K562 (cell line): ENCODE measurements at regions not wholly inside any gene's neighbourhood (a gene's known extent, or its start where the extent isn't known, plus 50 kb on each side); places are given as distances from the start of the nearest gene placed in this dataset.

Experiments used
- ATAC-seq: fragments of 200-7000 bp; cut with Tn5 transposase; 3 replicates; pipeline ENCODE4 v1.9.1; 2020; ENCODE audit warnings: moderate library complexity
- BruUV-seq: library from RNA; stranded (reverse); fragments of 400-500 nt; replicated peaks from 2 replicates; lab custom pipeline; 2021; lab: Mats Ljungman, UMichigan
- CTCF ChIA-PET: fragments of 300-600 bp; formaldehyde crosslinking; extraction: SDS; loops from one replicate; lab custom pipeline; 2021; ENCODE audit warnings: low intra/inter-chr PET ratio; lab: Yijun Ruan, JAX
- POLR2A ChIA-PET: fragments of 300-600, 350-650 bp; sonication (Branson Sonifier 250); formaldehyde crosslinking; extraction: SDS; loops from one replicate; lab custom pipeline; 2021; ENCODE audit warnings: antibody characterized with exemption, inconsistent platforms; lab: Yijun Ruan, JAX
- DNase-seq, 4 experiments: peaks; one replicate each; pipeline versions ENCODE4 v3.0.0 to v3.0.0-alpha.2; 2011 to 2018; ENCODE audit warnings: low spot score in 3 of 4, mixed read lengths in 3 of 4; ENCODE audit errors: extremely low read depth in 1 of 4
- FAIRE-seq: peaks from 2 replicates; lab custom pipeline; 2011; peaks lifted over from hg19 to GRCh38; lab: Jason Lieb, UNC
- H2AFZ ChIP-seq: 2 replicates; pipeline ENCODE4 v1.6.0; 2011; ENCODE audit warnings: low read depth, low read length, control low read depth, inconsistent platforms
- H3K27ac ChIP-seq: fragments of 200-600 bp; 3 replicates; pipeline ENCODE4 v1.8.0; 2011; ENCODE audit warnings: low read depth, mild to moderate bottlenecking, control low read depth, inconsistent platforms, low read length, moderate library complexity, mixed read lengths; ENCODE audit errors: extremely low read depth
- H3K27me3 ChIP-seq, 2 experiments: fragments of 300-600 bp in 1 of 2; 2 replicates in 1 of 2; 3 replicates in 1 of 2; pipeline versions ENCODE4 v1.6.0 to v1.8.0; 2011; ENCODE audit warnings: inconsistent platforms in 2 of 2, low read length in 2 of 2, mild to moderate bottlenecking in 1 of 2, mixed read lengths in 1 of 2, moderate library complexity in 1 of 2; ENCODE audit not compliant: control insufficient read depth in 2 of 2, insufficient read depth in 2 of 2
- H3K36me3 ChIP-seq: fragments of 300-600 bp; 3 replicates; pipeline ENCODE4 v1.8.0; 2011; ENCODE audit warnings: mild to moderate bottlenecking, low read length, inconsistent platforms; ENCODE audit not compliant: control insufficient read depth, insufficient read depth
- H3K4me1 ChIP-seq, 2 experiments: fragments of 200-600 bp in 1 of 2; replicated peaks in 1 of 2; 2 replicates in 1 of 2; 3 replicates in 1 of 2; pipeline versions ENCODE4 v1.5.1 to v1.8.0; 2011; ENCODE audit warnings: inconsistent platforms in 2 of 2, low read length in 2 of 2, mild to moderate bottlenecking in 1 of 2, mixed read lengths in 1 of 2, moderate library complexity in 1 of 2; ENCODE audit not compliant: control insufficient read depth in 2 of 2, insufficient read depth in 2 of 2
- H3K4me2 ChIP-seq: 2 replicates; pipeline ENCODE4 v1.6.1; 2011; ENCODE audit warnings: low read length, control low read depth, inconsistent platforms, mixed read lengths; ENCODE audit not compliant: insufficient read depth
- H3K4me3 ChIP-seq: fragments of 200-600 bp; sonication (generic), shearing (Covaris generic); 2 replicates; pipeline ENCODE4 v1.5.1; 2016; ENCODE audit warnings: control low read depth, inconsistent platforms
- H3K79me2 ChIP-seq: fragments of 200-600 bp; 3 replicates; pipeline ENCODE4 v1.8.0; 2011; ENCODE audit warnings: low read length, inconsistent platforms; ENCODE audit not compliant: control insufficient read depth, insufficient read depth
- H3K9ac ChIP-seq, 2 experiments: 2 replicates each; pipeline versions ENCODE4 v1.6.0 to v1.6.1; 2011; ENCODE audit warnings: low read depth in 2 of 2, low read length in 2 of 2, control low read depth in 1 of 2, inconsistent platforms in 1 of 2, mild to moderate bottlenecking in 1 of 2, mixed read lengths in 1 of 2; ENCODE audit not compliant: insufficient read depth in 1 of 2
- H3K9me1 ChIP-seq: one replicate; pipeline ENCODE4 v1.6.0; 2011; ENCODE audit warnings: inconsistent platforms, mild to moderate bottlenecking, low read length, moderate library complexity; ENCODE audit not compliant: control insufficient read depth, insufficient read depth
- H3K9me3 ChIP-seq: replicated peaks from 2 replicates; pipeline ENCODE4 v1.5.1; 2011; ENCODE audit warnings: low read depth, low read length, inconsistent platforms; ENCODE audit not compliant: control insufficient read depth, insufficient read depth
- H4K20me1 ChIP-seq: replicated peaks from 2 replicates; pipeline ENCODE4 v1.6.1; 2011; ENCODE audit warnings: low read length, inconsistent platforms, mixed read lengths; ENCODE audit not compliant: control insufficient read depth, insufficient read depth
- ARHGAP35 ChIP-seq: fragments of 450-650 bp; IDR thresholded peaks from 2 replicates; pipeline ENCODE4 v1.6.1; 2018; ENCODE audit not compliant: partially characterized antibody
- ARNT ChIP-seq, 2 experiments: fragments of 450-650 bp; IDR thresholded peaks; 2 replicates each; pipeline ENCODE4 v1.6.1; 2016; ENCODE audit warnings: mild to moderate bottlenecking in 1 of 2
- ASH1L ChIP-seq: fragments of 450-650 bp; IDR thresholded peaks from 2 replicates; pipeline ENCODE4 v1.6.1; 2018; ENCODE audit warnings: borderline replicate concordance, mild to moderate bottlenecking, low read depth; ENCODE audit not compliant: partially characterized antibody
- C11orf30 ChIP-seq: fragments of 450-650 bp; IDR thresholded peaks from 2 replicates; pipeline ENCODE4 v1.6.1; 2016; ENCODE audit warnings: low read depth, mild to moderate bottlenecking
- E2F5 ChIP-seq: sonication (generic); formaldehyde crosslinking; IDR thresholded peaks from 2 replicates; pipeline ENCODE4 v1.8.0; 2022; ENCODE audit warnings: mild to moderate bottlenecking, missing genetic modification reagents
- HSF4 ChIP-seq: fragments of 250-450 bp; sonication (Bioruptor Pico); IDR thresholded peaks from 2 replicates; pipeline ENCODE4 v2.1.2; 2022; ENCODE audit warnings: mild to moderate bottlenecking, moderate library complexity, borderline replicate concordance
- NFRKB ChIP-seq: fragments of 450-650 bp; IDR thresholded peaks from 2 replicates; pipeline ENCODE4 v1.6.1; 2016; ENCODE audit warnings: low read depth
- SETDB1 ChIP-seq: IDR thresholded peaks from one replicate; pipeline ENCODE4 v1.6.1; 2012; ENCODE audit warnings: low read length, control low read depth, inconsistent platforms
- ZNF324 ChIP-seq: fragments of 250-450 bp; sonication (Bioruptor Pico); IDR thresholded peaks from 2 replicates; pipeline ENCODE4 v1.4.0; 2020; ENCODE audit warnings: mild to moderate bottlenecking
- ZNF79 ChIP-seq: fragments of 250-450 bp; sonication (Bioruptor Pico); IDR thresholded peaks from 2 replicates; pipeline ENCODE4 v1.4.0; 2020; ENCODE audit warnings: low read depth, mild to moderate bottlenecking, moderate library complexity
- ZZZ3 ChIP-seq: fragments of 450-650 bp; IDR thresholded peaks from 2 replicates; pipeline ENCODE4 v1.6.1; 2016; ENCODE audit warnings: antibody characterized with exemption, mild to moderate bottlenecking, moderate library complexity
- WGBS: fragments of 100-300 bp; shearing (Covaris generic); methylation state at CpG from one replicate; pipeline ENCODE4 v1.1.6; 2016; ENCODE audit warnings: low coverage, mixed read lengths; ENCODE audit not compliant: insufficient coverage; ENCODE audit errors: missing lambda C conversion rate; 5-methylcytosine and 5-hydroxymethylcytosine counted together
- in situ Hi-C: fragments of 300-500 bp; cut with MboI; formaldehyde crosslinking; loops from 4 replicates; pipeline ENCODE4 v1.15.0; 2018; ENCODE audit warnings: inconsistent platforms, mixed read lengths
- intact Hi-C: fragments of 100-400 bp; cut with micrococcal nuclease; formaldehyde crosslinking; loops from 2 replicates; pipeline ENCODE4 v1.14.2; 2022
- TF ChIP-seq, protein P1 (sequence below): sonication (generic); formaldehyde crosslinking; IDR thresholded peaks from 2 replicates; pipeline ENCODE4 v1.8.0; 2022; ENCODE audit warnings: mild to moderate bottlenecking, low read depth, missing genetic modification reagents

GRCh38 chr13:33541962-33542308, 256.4 kb upstream of the STARD13 start:
- ChIA-PET POLR2A (no interaction called here), CTCF (no interaction called here)
- FAIRE-seq (no peak), ATAC-seq (peak; percentile 3; the same call in 2 of the 3 replicates), DNase-seq (no peak)
- no peaks in the 10 kb centered on the region for H3K9me1 ChIP-seq
- WGBS, result 13% methylated on average over 7 of the region's 8 CpGs
- peak overlapping the region; percentile 87 to 98 for H3K9ac ChIP-seq
- no peaks in the 10 kb centered on the region for H3K27me3 ChIP-seq
- TF ChIP-seq NFRKB (peak; percentile 45; the same call in 1 of the 2 replicates), C11orf30 (no peak)
- peaks cover 0 to 12% of the 10 kb centered on the region in 2 experiments; a peak in 2 of 5 replicates for H3K4me1 ChIP-seq
- H4K20me1 ChIP-seq, result no peaks in the 10 kb centered on the region
- peak overlapping the region; percentile 88 for H2AFZ ChIP-seq
- peak overlapping the region; percentile 82 for H3K4me2 ChIP-seq
- H3K79me2 ChIP-seq, result no peaks in the 10 kb centered on the region
- H3K27ac ChIP-seq, result peak overlapping the region; percentile 100
- in situ Hi-C loops, result no loop called here
- peak overlapping the region; percentile 56 for H3K4me3 ChIP-seq
- H3K9me3 ChIP-seq, result no peaks in the 10 kb centered on the region; the same call in 1 of the 2 replicates
- H3K36me3 ChIP-seq, result no peaks in the 10 kb centered on the region
- intact Hi-C loops, result loop anchor here (2.0 to 10.0 kb wide), 5 partner anchors 50 to 955 kb away; partner anchors contain the start of gene PDS5B
- TSS peak; percentile 95 for BruUV-seq

- FAIRE-seq (peak; percentile 95), DNase-seq (peak; percentile 83 to 93 (median 86)), ATAC-seq (peak; percentile 97)
- H4K20me1 ChIP-seq, result no peaks in the 10 kb centered on the region
- peak overlapping the region; percentile 100 for H3K27ac ChIP-seq
- no peaks in the 10 kb centered on the region for H3K27me3 ChIP-seq
- no TSS peak for BruUV-seq
- peak overlapping the region; percentile 84 for H3K4me2 ChIP-seq
- H3K36me3 ChIP-seq, result no peaks in the 10 kb centered on the region
- no peaks in the 10 kb centered on the region; the same call in 1 of the 2 replicates for H3K9me3 ChIP-seq
- no peaks in the 10 kb centered on the region for H3K79me2 ChIP-seq
- peak overlapping the region; percentile 98 for H2AFZ ChIP-seq
- in situ Hi-C loops (no loop called here), intact Hi-C loops (loop anchor here (2.0 to 10.0 kb wide), 5 partner anchors 50 to 955 kb away; partner anchors contain the start of gene PDS5B)
- no peaks in the 10 kb centered on the region for H3K9me1 ChIP-seq
- H3K4me3 ChIP-seq, result peak overlapping the region; percentile 56
- WGBS, result 1% methylated on average over 36 of the region's 70 CpGs
- peaks cover 0 to 12% of the 10 kb centered on the region in 2 experiments; a peak in 2 of 5 replicates for H3K4me1 ChIP-seq
- POLR2A ChIA-PET, result interaction anchor here (0.6 to 1.3 kb wide), 5 partner anchors 13 to 1577 kb away, joined by 3 to 4 read pairs (median 3); no protein-coding TSS in a partner anchor
- CTCF ChIA-PET, result no interaction called here
- H3K9ac ChIP-seq, result peak overlapping the region; percentile 87 to 98
- TF ChIP-seq, protein P1, sequence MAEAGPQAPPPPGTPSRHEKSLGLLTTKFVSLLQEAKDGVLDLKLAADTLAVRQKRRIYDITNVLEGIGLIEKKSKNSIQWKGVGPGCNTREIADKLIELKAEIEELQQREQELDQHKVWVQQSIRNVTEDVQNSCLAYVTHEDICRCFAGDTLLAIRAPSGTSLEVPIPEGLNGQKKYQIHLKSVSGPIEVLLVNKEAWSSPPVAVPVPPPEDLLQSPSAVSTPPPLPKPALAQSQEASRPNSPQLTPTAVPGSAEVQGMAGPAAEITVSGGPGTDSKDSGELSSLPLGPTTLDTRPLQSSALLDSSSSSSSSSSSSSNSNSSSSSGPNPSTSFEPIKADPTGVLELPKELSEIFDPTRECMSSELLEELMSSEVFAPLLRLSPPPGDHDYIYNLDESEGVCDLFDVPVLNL (CRISPR knock-in tag), result peak; percentile 77
- TF ChIP-seq ARNT (IDR thresholded peaks at IDR 0.05), result 0 out of 4 replicates have a peak, but pooled peaks of 1 of the 2 experiments have one; percentile 17
- TF ChIP-seq ZNF79 (CRISPR knock-in tag), result no peak
- no peak for TF ChIP-seq HSF4 (CRISPR knock-in tag)
- TF ChIP-seq ASH1L, result no peak
- TF ChIP-seq E2F5, result no peak
- TF ChIP-seq SETDB1, result no peak
- TF ChIP-seq ARHGAP35, result no peak
- TF ChIP-seq ZNF324 (CRISPR knock-in tag), result no peak
- no peak; the same call in 1 of the 2 replicates for TF ChIP-seq ZZZ3
Observed at GRCh38 chr13:33542309-33543088, 256.9 kb upstream of the STARD13 start.
